ENCODE measurements at regions not wholly inside any gene's neighbourhood (a gene's known extent, or its start where the extent isn't known, plus 50 kb on each side); places are given as distances from the start of the nearest gene placed in this dataset.

- TF ChIP-seq POLR2A (IDR thresholded peaks at IDR 0.05) (no peak), CTCF (IDR thresholded peaks at IDR 0.05) (no peak)
Observed at GRCh38 chr3:181616088-181617070, 95.3 kb upstream of the SOX2 start.
